Activated effector memory CD4-positive, alpha-beta T cell treated with Interleukin-2 at 50 U/mL for 16 hours (primary cell): ENCODE measurements at regions not wholly inside any gene's neighbourhood (a gene's known extent, or its start where the extent isn't known, plus 50 kb on each side); places are given as distances from the start of the nearest gene placed in this dataset.

ENCODE experiments used
- DNase-seq: peaks from one replicate; pipeline ENCODE4 v3.0.0-alpha.2; 2020

DNA sequence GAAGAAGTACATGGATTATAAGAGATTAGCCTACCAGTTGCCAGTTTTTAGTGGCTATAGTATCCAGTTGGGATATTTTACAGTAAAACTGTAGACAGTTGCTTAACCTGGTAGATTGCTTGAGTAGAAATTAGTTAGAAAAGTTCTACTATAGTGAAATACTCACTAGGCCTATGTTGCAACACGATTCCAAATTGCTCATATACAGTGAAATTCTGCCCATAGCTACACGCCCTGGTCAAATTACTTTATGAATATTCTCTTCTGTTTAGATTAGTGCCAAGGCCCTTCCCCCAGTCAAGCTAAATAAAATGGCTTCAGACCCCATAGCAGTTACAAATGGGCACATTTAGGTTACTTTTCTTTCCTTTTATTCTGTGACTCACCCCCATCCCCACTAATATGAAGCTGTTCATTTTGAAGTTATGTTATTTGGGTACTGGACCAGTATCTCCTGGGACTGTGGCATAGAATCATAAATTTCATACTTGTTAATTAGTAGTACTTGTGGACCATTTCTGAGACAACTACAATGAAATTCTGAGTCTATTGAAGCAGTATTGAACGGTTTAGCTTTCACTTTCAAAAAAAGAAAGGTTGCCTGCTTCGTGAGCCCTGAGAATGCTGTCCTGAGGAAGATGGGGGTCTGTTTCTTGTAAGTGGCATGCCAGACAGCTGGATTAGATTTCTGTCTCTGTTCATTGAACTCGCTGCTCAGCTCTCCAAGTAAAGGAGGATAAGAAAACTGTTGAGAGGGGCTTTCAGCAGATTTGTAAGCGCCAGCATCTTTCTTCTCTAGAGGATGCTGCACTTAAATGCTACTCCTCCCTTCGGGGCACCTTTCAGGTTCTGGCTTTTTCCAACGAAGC lies 65.8 kb upstream of the CFAP20DC start:
- DNase-seq, result no peak

DNA sequence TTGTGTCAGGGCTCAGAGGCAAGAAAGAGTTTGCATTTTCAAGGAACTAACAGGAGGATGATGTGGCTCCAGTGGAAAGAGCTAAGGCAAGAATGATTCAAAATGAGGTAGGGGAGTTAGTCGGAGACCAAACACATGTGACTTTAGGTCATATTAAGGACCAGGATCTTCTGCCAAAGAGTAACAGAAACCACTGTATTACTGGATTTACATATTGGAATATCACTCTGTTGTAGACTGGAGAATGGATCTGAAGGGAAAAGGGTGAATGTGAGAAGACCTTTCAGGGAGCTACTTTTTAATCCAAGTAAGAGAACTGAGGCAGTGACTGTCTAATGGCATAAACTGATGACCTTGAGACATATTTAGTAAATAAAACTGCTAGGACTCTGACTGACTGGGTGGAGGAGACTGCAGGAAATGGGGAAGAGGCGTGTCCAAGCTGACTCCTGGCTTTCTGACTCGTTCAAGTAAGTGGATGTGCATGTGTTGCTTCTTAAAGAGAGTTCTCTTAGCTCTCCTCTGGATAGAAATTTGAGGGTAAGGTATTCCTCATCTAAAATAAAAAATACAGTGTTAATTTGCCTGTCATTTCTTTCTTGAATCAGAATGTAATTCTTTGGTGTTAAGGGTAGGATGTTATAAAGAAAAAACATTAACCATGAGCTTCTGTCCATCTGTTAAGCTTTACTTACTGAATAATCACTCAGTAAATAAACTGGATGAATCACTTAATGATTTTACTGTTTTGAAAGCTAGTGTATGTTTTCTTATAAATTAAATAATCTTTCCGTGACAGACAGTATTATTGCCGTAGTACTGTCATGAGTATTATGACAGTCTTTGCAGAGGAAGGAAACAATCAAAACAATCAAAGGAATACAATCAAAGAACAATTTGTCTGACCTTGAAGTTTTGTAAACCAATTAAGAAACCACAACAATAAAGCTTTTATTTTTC lies 58.3 kb upstream of the CFAP20DC start:
- DNase-seq, result no peak

DNA sequence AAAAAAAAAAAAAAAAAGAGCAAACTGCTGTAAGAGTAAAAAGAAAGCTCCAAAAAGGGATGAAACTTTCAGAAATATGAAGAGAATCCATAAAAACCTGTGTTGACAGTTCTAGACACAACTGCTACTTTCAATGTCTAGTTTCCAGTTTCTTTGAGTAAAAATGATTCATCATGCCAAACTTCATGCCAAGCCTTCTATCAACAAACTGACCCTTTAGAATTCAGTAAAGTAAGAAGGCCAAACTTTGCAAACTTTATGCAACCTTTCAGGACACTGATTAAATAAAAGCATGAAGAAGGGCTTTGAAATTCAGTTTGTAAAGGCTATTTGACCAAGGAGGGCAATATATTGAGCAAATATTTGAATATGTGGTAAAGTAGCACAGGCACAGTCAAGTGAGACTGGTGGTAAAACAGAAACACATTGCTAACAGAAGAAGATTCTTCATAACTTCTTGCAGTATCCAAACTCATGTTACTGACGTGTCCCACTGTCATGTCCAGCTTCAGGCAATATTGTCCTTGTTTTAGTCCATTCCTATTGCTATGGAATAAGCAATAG lies 56.3 kb upstream of the CFAP20DC start:
- no peak for DNase-seq

DNA sequence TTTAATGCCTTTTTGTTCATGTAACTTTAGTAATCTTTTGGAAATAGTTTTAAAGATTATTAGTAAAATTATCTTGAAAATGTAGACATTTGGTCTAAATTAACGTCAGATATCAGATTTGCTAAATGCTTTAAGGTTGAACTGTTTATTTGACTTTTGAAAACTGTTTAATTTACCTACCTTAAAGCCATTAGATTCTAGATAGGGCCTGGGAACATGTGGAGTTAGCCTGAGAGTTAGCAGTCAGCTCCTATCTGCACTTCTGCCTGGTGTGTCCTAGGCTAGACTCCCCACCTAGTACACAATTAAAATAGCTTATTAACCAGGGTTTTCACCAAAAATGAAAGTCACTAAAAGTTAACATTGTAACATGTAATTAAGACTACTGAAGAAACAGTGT lies 53.7 kb upstream of the CFAP20DC start:
- DNase-seq, result no peak

DNA sequence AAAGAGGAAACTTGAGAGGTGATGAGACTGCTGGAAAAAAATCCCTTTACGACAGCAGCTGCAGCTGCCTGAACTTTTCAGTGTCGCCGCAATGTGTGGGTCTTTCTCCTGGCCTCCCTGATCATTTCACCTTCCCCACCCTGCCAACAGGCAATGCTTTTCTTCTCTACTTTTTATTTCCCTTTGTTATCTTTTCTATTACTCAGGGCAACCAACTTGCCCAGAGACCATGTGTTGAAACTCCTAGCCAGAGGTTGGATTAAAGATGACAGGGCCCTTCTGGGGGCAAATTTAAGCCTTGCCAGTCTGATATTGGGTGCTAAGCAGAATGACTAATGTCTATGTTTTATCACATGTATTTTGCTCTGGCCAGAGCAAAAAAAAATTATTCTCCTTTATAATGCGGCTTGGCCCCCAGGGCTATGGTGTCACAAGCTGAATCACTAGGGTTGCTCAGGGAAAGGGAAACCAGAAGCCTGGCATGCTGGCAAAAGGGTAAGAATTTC lies 51.5 kb upstream of the CFAP20DC start:
- no peak for DNase-seq
